GM21381 (cell line): ENCODE measurements at regions not wholly inside any gene's neighbourhood (a gene's known extent, or its start where the extent isn't known, plus 50 kb on each side); places are given as distances from the start of the nearest gene placed in this dataset.
A peak's percentile ranks its signal among the peaks of the same experiment; 100 is the strongest.

Experiments used
- ATAC-seq: cut with Tn5 transposase; IDR thresholded peaks from one replicate; pipeline ENCODE4 v1.9.1; 2021; ENCODE audit warnings: mild to moderate bottlenecking, moderate library complexity; ENCODE audit not compliant: unreplicated experiment

GRCh38 chr10:3987143-3987974 is 202.3 kb upstream of the KLF6 start:
- ATAC-seq: no peak

- ATAC-seq: no peak
Observed at GRCh38 chr10:3986493-3987142, 201.6 kb upstream of the KLF6 start.

GRCh38 chr10:3982746-3983442 is 197.9 kb upstream of the KLF6 start:
- no peak for ATAC-seq

- ATAC-seq: no peak
Observed at GRCh38 chr10:3981300-3981699, 196.3 kb upstream of the KLF6 start.

- ATAC-seq: no peak
Observed at GRCh38 chr10:3980660-3981059, 195.7 kb upstream of the KLF6 start.

GRCh38 chr10:3980144-3980543 is 195.1 kb upstream of the KLF6 start:
- ATAC-seq: no peak

- no peak for ATAC-seq
Observed at GRCh38 chr10:3978761-3979160, 193.8 kb upstream of the KLF6 start.

- no peak for ATAC-seq
Observed at GRCh38 chr10:3978174-3978573, 193.2 kb upstream of the KLF6 start.

GRCh38 chr10:3977761-3978160 is 192.8 kb upstream of the KLF6 start:
- ATAC-seq: no peak

GRCh38 chr10:3976718-3977117 is 191.7 kb upstream of the KLF6 start:
- no peak for ATAC-seq

GRCh38 chr10:3976171-3976570 is 191.2 kb upstream of the KLF6 start:
- no peak for ATAC-seq

GRCh38 chr10:3975016-3975415 is 190.0 kb upstream of the KLF6 start:
- ATAC-seq: no peak

- no peak for ATAC-seq
Observed at GRCh38 chr10:3972460-3973301, 187.7 kb upstream of the KLF6 start.

GRCh38 chr10:3971713-3972112 is 186.7 kb upstream of the KLF6 start:
- ATAC-seq: no peak

GRCh38 chr10:3969876-3970666 is 185.1 kb upstream of the KLF6 start:
- no peak for ATAC-seq

- ATAC-seq: no peak
Observed at GRCh38 chr10:3968727-3969126, 183.7 kb upstream of the KLF6 start.

GRCh38 chr10:3964516-3964915 is 179.5 kb upstream of the KLF6 start:
- no peak for ATAC-seq

- no peak for ATAC-seq
Observed at GRCh38 chr10:3963191-3963673, 178.2 kb upstream of the KLF6 start.

GRCh38 chr10:3961082-3961481 is 176.1 kb upstream of the KLF6 start:
- peak; percentile 70 for ATAC-seq

GRCh38 chr10:3960496-3960895 is 175.5 kb upstream of the KLF6 start:
- ATAC-seq: no peak
